Adrenal gland (tissue), 5 donors: ENCODE measurements at regions not wholly inside any gene's neighbourhood (a gene's known extent, or its start where the extent isn't known, plus 50 kb on each side); places are given as distances from the start of the nearest gene placed in this dataset.

Source experiments
- POLR2A ChIP-seq, 2 donors: fragments of 450-650 bp; IDR thresholded peaks; one replicate each; pipeline ENCODE4 v1.6.1; 2017; ENCODE audit warnings: antibody characterized with exemption in 2 of 2, mild to moderate bottlenecking in 2 of 2, moderate library complexity in 1 of 2
- TF ChIP-seq, protein P1 (sequence below), 6 experiments: fragments of 450-650 bp in 4 of 6; fragments of 200-600 bp in 2 of 6; sonication (generic) in 1 of 6; IDR thresholded peaks; 1 replicate in 5 of 6; 2 replicates in 1 of 6; pipeline versions ENCODE4 v1.5.1 to v1.8.0; 2016 to 2021; ENCODE audit warnings: antibody characterized with exemption in 6 of 6, mild to moderate bottlenecking in 2 of 6, moderate library complexity in 1 of 6
- donor health status: DM: no; HTN: no; CAD: no.

DNA sequence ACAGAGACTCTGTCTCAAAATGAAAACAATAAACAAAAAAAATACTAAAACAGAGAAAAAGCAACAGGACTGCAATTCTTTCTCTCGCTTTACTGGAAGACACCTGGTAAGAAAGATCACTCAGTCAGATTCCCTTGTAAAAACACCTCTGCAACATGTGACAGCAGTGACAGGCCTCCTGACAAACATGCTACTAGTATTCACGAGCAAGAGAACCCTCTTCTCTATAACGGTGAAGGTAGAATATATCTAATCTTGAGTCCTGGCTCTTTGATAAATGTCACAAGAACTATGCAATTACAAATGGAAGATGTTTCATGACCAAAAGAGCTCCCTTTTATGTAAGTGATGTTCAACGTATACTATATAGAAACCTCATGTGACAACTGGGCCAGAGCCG is 986.7 kb upstream of the LRRN3 start:
- TF ChIP-seq, protein P1, sequence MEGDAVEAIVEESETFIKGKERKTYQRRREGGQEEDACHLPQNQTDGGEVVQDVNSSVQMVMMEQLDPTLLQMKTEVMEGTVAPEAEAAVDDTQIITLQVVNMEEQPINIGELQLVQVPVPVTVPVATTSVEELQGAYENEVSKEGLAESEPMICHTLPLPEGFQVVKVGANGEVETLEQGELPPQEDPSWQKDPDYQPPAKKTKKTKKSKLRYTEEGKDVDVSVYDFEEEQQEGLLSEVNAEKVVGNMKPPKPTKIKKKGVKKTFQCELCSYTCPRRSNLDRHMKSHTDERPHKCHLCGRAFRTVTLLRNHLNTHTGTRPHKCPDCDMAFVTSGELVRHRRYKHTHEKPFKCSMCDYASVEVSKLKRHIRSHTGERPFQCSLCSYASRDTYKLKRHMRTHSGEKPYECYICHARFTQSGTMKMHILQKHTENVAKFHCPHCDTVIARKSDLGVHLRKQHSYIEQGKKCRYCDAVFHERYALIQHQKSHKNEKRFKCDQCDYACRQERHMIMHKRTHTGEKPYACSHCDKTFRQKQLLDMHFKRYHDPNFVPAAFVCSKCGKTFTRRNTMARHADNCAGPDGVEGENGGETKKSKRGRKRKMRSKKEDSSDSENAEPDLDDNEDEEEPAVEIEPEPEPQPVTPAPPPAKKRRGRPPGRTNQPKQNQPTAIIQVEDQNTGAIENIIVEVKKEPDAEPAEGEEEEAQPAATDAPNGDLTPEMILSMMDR (IDR thresholded peaks at IDR 0.05): no peak
- TF ChIP-seq POLR2A (IDR thresholded peaks at IDR 0.05): no peak
